ENCODE measurements at regions not wholly inside any gene's neighbourhood (a gene's known extent, or its start where the extent isn't known, plus 50 kb on each side); places are given as distances from the start of the nearest gene placed in this dataset.
A peak's percentile ranks its signal among the peaks of the same experiment; 100 is the strongest.
"Not testable (repeated sequence)": the region's sequence is repeated elsewhere in the genome, so short reads cannot be mapped to it uniquely, and the experiment has no call there.

- DNase-seq = no peak
Observed at GRCh38 chr1:82086739-82087138, 286.0 kb downstream of the ADGRL2 start.

- no peak for DNase-seq
Observed at GRCh38 chr1:82079607-82080006, 278.9 kb downstream of the ADGRL2 start.

DNA sequence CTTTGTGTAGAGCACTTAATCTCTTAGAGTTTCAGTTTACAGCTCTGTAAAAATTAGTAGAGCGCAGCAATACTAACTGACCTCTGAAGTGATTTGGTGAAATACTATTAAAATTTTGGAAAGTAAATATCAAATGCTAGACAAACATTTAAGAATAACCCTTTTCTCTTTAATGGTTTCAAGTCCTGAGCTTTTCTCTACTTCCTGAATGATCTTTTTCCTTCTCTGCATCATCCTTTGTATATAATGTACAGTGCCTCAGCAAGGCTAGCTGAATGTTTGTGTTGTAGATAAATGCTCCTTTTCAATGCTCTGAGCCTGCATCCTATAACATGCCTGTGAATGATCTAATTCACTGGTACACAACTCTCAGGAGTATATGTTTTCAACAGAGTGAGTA is 272.9 kb downstream of the ADGRL2 start:
- no peak for DNase-seq

- no peak for DNase-seq
Observed at GRCh38 chr1:82073071-82073470, 272.3 kb downstream of the ADGRL2 start.

GRCh38 chr1:82065916-82066315 is 265.2 kb downstream of the ADGRL2 start:
- peak; percentile 22 for DNase-seq

- no peak for DNase-seq
Observed at GRCh38 chr1:82064691-82065090, 264.0 kb downstream of the ADGRL2 start.

DNA sequence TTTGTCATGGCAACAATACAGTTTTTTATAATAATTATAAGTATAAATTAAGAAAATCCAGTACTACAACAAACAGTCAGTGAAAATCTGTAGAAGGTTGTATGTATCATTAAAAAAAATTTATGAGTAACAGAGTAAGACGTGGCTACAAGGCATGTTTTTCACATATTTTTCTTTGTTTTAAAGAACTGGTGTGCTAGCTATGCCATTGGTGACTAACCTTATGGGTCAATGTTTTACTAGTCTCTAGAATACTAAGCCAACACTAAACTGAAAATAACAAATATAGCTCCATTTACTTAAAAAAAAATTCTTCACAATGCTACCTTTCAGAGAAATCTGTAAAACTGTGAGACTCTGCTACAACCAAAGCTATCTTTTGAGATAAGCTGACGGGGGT is 261.5 kb downstream of the ADGRL2 start:
- no peak for DNase-seq

DNA sequence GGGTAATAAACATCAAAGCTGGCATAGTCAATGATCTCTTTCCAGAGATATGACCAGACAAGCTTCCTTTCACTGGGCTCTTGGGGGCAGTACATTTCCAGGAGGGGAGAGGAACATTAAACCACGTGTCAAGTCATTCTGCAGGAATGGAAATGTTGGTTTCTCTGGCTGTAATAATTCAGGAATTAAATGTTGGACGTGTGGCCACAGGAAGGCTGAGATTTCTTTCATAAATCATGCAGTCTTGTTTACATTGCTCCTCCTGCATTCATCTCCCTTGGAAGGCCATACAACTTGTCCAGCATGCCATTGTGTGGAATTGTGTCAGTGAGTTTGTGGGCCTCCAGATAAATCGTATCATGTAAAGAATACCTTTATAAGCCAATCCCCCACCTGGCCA is 259.2 kb downstream of the ADGRL2 start:
- no peak for DNase-seq

GRCh38 chr1:82057011-82057410 is 256.3 kb downstream of the ADGRL2 start:
- no peak for DNase-seq

- not testable (repeated sequence) for DNase-seq
Observed at GRCh38 chr1:82055375-82055774, 254.6 kb downstream of the ADGRL2 start.

DNA sequence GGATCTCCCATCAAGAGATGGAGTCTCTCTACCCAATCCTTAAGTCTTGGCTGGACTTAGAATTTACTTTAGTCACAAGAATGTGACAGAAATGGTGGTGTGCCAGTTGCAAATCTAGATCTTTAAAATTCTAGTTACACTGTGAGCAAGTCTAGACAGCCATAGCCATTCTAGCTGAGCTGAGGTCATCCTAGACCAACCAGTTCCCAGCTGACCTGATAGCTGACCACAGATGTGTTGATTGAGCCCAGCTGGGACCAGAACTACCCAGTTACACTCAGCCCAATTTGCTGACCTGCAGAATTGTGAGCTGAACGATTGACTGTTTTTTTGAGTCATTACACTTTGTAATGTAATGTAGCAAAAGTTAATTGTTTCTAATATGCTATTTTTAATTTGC is 251.8 kb downstream of the ADGRL2 start:
- no peak for DNase-seq

DNA sequence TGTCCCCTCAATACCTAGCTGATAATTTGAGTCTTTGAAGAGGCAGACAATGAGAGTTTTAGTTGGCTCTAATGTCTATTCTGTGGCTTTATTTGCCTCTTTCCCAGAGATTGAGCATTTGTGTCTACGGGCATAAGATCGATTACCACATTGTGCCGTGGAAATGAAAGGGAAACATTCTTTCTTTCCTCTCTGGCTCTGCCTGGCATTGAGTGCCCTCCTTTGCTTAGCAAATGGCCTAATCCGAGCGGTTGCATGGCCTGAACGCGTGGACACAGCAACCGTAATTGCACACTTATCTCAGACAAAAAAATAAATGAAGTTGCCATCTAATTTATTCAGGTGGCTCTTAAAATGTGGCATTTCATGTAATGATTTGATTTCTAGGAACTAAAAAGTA is 247.9 kb downstream of the ADGRL2 start:
- no peak for DNase-seq

- DNase-seq = peak; percentile 49
Observed at GRCh38 chr1:82045221-82045620, 244.5 kb downstream of the ADGRL2 start.

GRCh38 chr1:82044536-82044935 is 243.8 kb downstream of the ADGRL2 start:
- DNase-seq = no peak

GRCh38 chr1:82044111-82044510 is 243.4 kb downstream of the ADGRL2 start:
- DNase-seq = no peak

DNA sequence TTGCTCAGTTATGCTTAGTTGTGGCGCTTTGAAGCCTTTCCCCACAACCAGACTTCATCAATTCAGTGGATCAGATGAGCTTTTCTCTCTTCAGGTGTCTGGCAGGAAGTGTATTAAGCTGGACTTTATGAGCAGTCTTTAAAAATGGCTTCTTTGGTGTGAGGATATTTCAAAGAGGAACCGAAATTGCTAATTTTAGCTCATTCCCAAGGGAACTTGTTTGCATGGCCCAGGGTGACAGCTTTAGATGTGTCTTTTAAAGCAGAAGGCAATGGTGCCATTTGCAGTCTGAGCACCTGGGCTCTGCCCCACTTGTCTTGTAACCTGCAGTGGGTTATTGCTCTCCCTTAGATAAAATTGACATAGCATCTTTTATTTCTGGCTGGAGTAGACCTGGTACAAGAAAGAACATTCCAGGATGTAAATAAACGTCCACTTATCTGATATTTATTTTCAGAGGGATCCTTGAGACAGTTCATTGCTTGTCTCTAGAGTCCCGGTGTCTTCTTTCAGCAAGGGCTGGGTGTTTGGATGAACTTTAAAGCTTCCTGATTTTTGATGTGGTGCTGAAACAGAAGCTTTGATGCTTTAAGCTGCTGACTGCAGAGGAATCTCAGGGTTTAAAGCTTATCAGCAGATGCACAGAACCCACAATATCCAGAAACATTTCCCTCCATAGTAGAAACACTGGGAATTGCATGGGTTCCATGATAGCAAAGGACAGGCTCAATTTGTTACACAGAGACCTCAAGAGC is 241.7 kb downstream of the ADGRL2 start:
- no peak for DNase-seq

Measured in femur (tissue), 1 donor.